IMR-90 (cell line): ENCODE measurements at regions not wholly inside any gene's neighbourhood (a gene's known extent, or its start where the extent isn't known, plus 50 kb on each side); places are given as distances from the start of the nearest gene placed in this dataset.
A peak's percentile ranks its signal among the peaks of the same experiment; 100 is the strongest.

ENCODE experiments used
- ATAC-seq: fragments of 200-7000 bp; cut with Tn5 transposase; 2 replicates; pipeline ENCODE4 v1.9.1; 2020; ENCODE audit warnings: low read depth, mild to moderate bottlenecking, moderate library complexity
- BruUV-seq: library from RNA; stranded (reverse); fragments of 400-500 nt; replicated peaks from 2 replicates; lab custom pipeline; 2021; lab: Mats Ljungman, UMichigan
- CTCF ChIA-PET: fragments of 300-600 bp; formaldehyde crosslinking; extraction: SDS; loops from one replicate; lab custom pipeline; 2021; ENCODE audit warnings: antibody characterized with exemption; lab: Yijun Ruan, JAX
- POLR2A ChIA-PET: fragments of 300-600 bp; sonication (Branson Sonifier 250); formaldehyde crosslinking; loops from one replicate; lab custom pipeline; 2022; ENCODE audit warnings: antibody characterized with exemption; ENCODE audit not compliant: unreplicated experiment; lab: Charles Lee
- DNase-seq: peaks from one replicate; pipeline ENCODE4 v3.0.0; 2013
- H2AFZ ChIP-seq: replicated peaks from 2 replicates; pipeline ENCODE3; 2013; ENCODE audit warnings: low read length, mild to moderate bottlenecking; ENCODE audit not compliant: poor library complexity
- H2AK5ac ChIP-seq: 2 replicates; pipeline ENCODE4 v1.6.1; 2013; ENCODE audit warnings: low read depth, low read length, inconsistent platforms
- H2AK9ac ChIP-seq: replicated peaks from 2 replicates; pipeline ENCODE3; 2013; ENCODE audit warnings: mild to moderate bottlenecking, low read depth, low read length, moderate library complexity; ENCODE audit not compliant: poor library complexity
- H2BK120ac ChIP-seq: 2 replicates; pipeline ENCODE4 v1.6.1; 2013; ENCODE audit warnings: low read depth, low read length, inconsistent platforms
- H2BK15ac ChIP-seq: 3 replicates; pipeline ENCODE4 v1.6.1; 2013; ENCODE audit warnings: low read depth, low read length, inconsistent platforms
- H2BK20ac ChIP-seq: 2 replicates; pipeline ENCODE4 v1.6.1; 2013; ENCODE audit warnings: low read depth, mild to moderate bottlenecking, inconsistent platforms, low read length, moderate library complexity
- H2BK5ac ChIP-seq: 2 replicates; pipeline ENCODE4 v1.6.1; 2013; ENCODE audit warnings: mild to moderate bottlenecking, low read depth, low read length, inconsistent platforms; ENCODE audit not compliant: poor library complexity, severe bottlenecking
- H3K14ac ChIP-seq: replicated peaks from 2 replicates; pipeline ENCODE4 v1.6.1; 2013; ENCODE audit warnings: low read depth, low read length, inconsistent platforms
- H3K18ac ChIP-seq: 2 replicates; pipeline ENCODE4 v1.6.1; 2013; ENCODE audit warnings: low read depth, low read length, control low read depth
- H3K23ac ChIP-seq: 2 replicates; pipeline ENCODE4 v1.6.1; 2013; ENCODE audit warnings: low read depth, low read length, inconsistent platforms
- H3K27ac ChIP-seq: 2 replicates; pipeline ENCODE4 v1.5.1; 2013; ENCODE audit warnings: mild to moderate bottlenecking, control low read depth, low read length; ENCODE audit not compliant: insufficient read depth
- H3K27me3 ChIP-seq: 2 replicates; pipeline ENCODE4 v1.6.1; 2013; ENCODE audit warnings: low read length; ENCODE audit not compliant: control insufficient read depth, insufficient read depth
- H3K36me3 ChIP-seq: 2 replicates; pipeline ENCODE4 v1.6.1; 2013; ENCODE audit warnings: low read length, mixed read lengths; ENCODE audit not compliant: control insufficient read depth, insufficient read depth
- H3K4ac ChIP-seq: 2 replicates; pipeline ENCODE4 v1.6.1; 2013; ENCODE audit warnings: low read depth, low read length, inconsistent platforms
- H3K4me1 ChIP-seq: 2 replicates; pipeline ENCODE4 v1.6.1; 2013; ENCODE audit warnings: low read length, mixed read lengths; ENCODE audit not compliant: control insufficient read depth, insufficient read depth
- H3K4me2 ChIP-seq: 2 replicates; pipeline ENCODE4 v1.6.1; 2013; ENCODE audit warnings: low read depth, mild to moderate bottlenecking, control low read depth, low read length, moderate library complexity
- H3K4me3 ChIP-seq: 2 replicates; pipeline ENCODE4 v1.5.1; 2013; ENCODE audit warnings: low read depth, mild to moderate bottlenecking, control low read depth, low read length, moderate library complexity; ENCODE audit not compliant: insufficient read depth
- H3K56ac ChIP-seq: 2 replicates; pipeline ENCODE4 v1.6.1; 2013; ENCODE audit warnings: low read length, inconsistent platforms; ENCODE audit not compliant: insufficient read depth; ENCODE audit errors: extremely low read depth
- H3K79me1 ChIP-seq, 2 experiments: 2 replicates each; pipeline ENCODE4 v1.6.1; 2013; ENCODE audit warnings: low read length in 2 of 2, inconsistent platforms in 1 of 2, low read depth in 1 of 2
- H3K9ac ChIP-seq: 2 replicates; pipeline ENCODE4 v1.6.1; 2013; ENCODE audit warnings: low read depth, low read length, control low read depth
- H3K9me1 ChIP-seq: 2 replicates; pipeline ENCODE4 v1.6.1; 2013; ENCODE audit warnings: low read length, inconsistent platforms; ENCODE audit not compliant: insufficient read depth
- H3K9me3 ChIP-seq: 2 replicates; pipeline ENCODE4 v1.6.1; 2013; ENCODE audit warnings: low read length; ENCODE audit not compliant: control insufficient read depth, insufficient read depth
- H4K20me1 ChIP-seq: 2 replicates; pipeline ENCODE4 v1.6.1; 2013; ENCODE audit warnings: low read length, inconsistent platforms; ENCODE audit not compliant: insufficient read depth
- H4K5ac ChIP-seq: 2 replicates; pipeline ENCODE4 v1.6.1; 2013; ENCODE audit warnings: mild to moderate bottlenecking, low read depth, low read length, control low read depth
- H4K8ac ChIP-seq, 2 experiments: 2 replicates each; pipeline ENCODE4 v1.6.1; 2013; ENCODE audit warnings: low read depth in 2 of 2, low read length in 2 of 2, control low read depth in 1 of 2, inconsistent platforms in 1 of 2
- H4K91ac ChIP-seq: 2 replicates; pipeline ENCODE4 v1.6.1; 2013; ENCODE audit warnings: low read depth, low read length, inconsistent platforms; ENCODE audit not compliant: insufficient read depth
- CHD1 ChIP-seq: IDR thresholded peaks from 2 replicates; pipeline ENCODE4 v1.6.1; 2012; ENCODE audit warnings: low read depth, low read length, improper control_type of control experiment
- CTCF ChIP-seq: conservative IDR thresholded peaks from 2 replicates; pipeline ENCODE4 v1.5.1; 2012; ENCODE audit warnings: mild to moderate bottlenecking, low read depth, low read length, improper control_type of control experiment
- MXI1 ChIP-seq: IDR thresholded peaks from 2 replicates; pipeline ENCODE4 v1.6.1; 2012; ENCODE audit warnings: low read depth, mild to moderate bottlenecking, low read length, moderate library complexity, borderline replicate concordance
- POLR2A ChIP-seq: IDR thresholded peaks from 2 replicates; pipeline ENCODE4 v1.6.1; 2012; ENCODE audit warnings: mild to moderate bottlenecking, low read depth, low read length
- RCOR1 ChIP-seq: IDR thresholded peaks from 2 replicates; pipeline ENCODE4 v1.6.1; 2012; ENCODE audit warnings: mild to moderate bottlenecking, low read length, improper control_type of control experiment; ENCODE audit not compliant: insufficient replicate concordance
- RFX5 ChIP-seq: IDR thresholded peaks from 2 replicates; pipeline ENCODE4 v1.8.0; 2012; ENCODE audit warnings: low read depth, mild to moderate bottlenecking, low read length, moderate library complexity
- USF2 ChIP-seq: fragments of 150-350 bp; IDR thresholded peaks from 2 replicates; pipeline ENCODE4 v1.6.1; 2017; ENCODE audit warnings: mild to moderate bottlenecking, antibody characterized with exemption, low read length, low read depth
- whole genome bisulfite sequencing, 2 experiments: methylation state at CpG; one replicate each; pipeline versions ENCODE4 v1.1.5 to v1.1.7; 2013; ENCODE audit warnings: missing lambda C conversion rate in 2 of 2; ENCODE audit not compliant: insufficient read length in 1 of 2; ENCODE audit errors: extremely low coverage in 2 of 2; 5-methylcytosine and 5-hydroxymethylcytosine counted together
- dilution Hi-C: fragments of 300-500 bp; cut with HindIII; formaldehyde crosslinking; loops from one replicate; pipeline ENCODE4 v1.14.3; 2018; ENCODE audit warnings: low sequenced_read_pairs; ENCODE audit not compliant: unreplicated experiment
- in situ Hi-C: fragments of 300-500 bp; cut with MboI; formaldehyde crosslinking; loops from 3 replicates; pipeline ENCODE4 v1.14.3; 2019; ENCODE audit warnings: low sequenced_read_pairs, inconsistent platforms, mixed read lengths
- intact Hi-C: fragments of 100-400 bp; cut with micrococcal nuclease; formaldehyde crosslinking; loops from 2 replicates; pipeline ENCODE4 v1.10.0; 2022

GRCh38 chr6:6723921-6724538 lies 135.5 kb downstream of the LY86 start:
- WGBS, 2 experiments, result 60% methylated on average over 7 of the region's 16 CpGs; no CpG with 5 or more reads in 1 of the 2 experiments

More at GRCh38 chr6:6723921-6724538, 135.5 kb downstream of the LY86 start:
- Histone ChIP-seq H3K14ac (no peak overlapping the region; the same call in 1 of the 2 replicates), H3K4me3 (no peak overlapping the region), H2BK20ac (0 out of 2 replicates have a peak overlapping the region, but pooled peaks have one; percentile 49), H3K4me1 (peaks cover 5% of the 10 kb centered on the region), H2BK120ac (peak overlapping the region; percentile 79), H3K56ac (no peak overlapping the region), H2AK9ac (peak overlapping the region; percentile 60), H3K79me1 (no peaks in the 10 kb centered on the region), H3K9me1 (0 out of 2 replicates have a peak, but pooled peaks cover 2% of the 10 kb centered on the region), H2AK5ac (peak overlapping the region; percentile 23; the same call in 1 of the 2 replicates), H3K4me2 (peak overlapping the region; percentile 42), H4K91ac (no peak overlapping the region), H2BK15ac (peak overlapping the region; percentile 35; the same call in 1 of the 3 replicates), H3K4ac (peak overlapping the region; percentile 34), H2BK5ac (no peak overlapping the region), H3K27me3 (no peaks in the 10 kb centered on the region), H3K9me3 (no peaks in the 10 kb centered on the region), H3K18ac (peak overlapping the region; percentile 31; the same call in 1 of the 2 replicates), H4K20me1 (no peaks in the 10 kb centered on the region), H4K5ac (peak overlapping the region; percentile 56; the same call in 1 of the 2 replicates), H3K9ac (no peak overlapping the region), H2AFZ (peak overlapping the region; percentile 92), H3K27ac (peak overlapping the region; percentile 8; the same call in 1 of the 2 replicates), H4K8ac (peak overlapping the region; percentile 25 to 78; a peak in 2 of 4 replicates), H3K36me3 (no peaks in the 10 kb centered on the region), H3K23ac (no peak overlapping the region)
- intact Hi-C loops, result loop anchor here (1.0 to 10.0 kb wide), 5 partner anchors 385 to 663 kb away; partner anchors contain the start of genes CAGE1 and RIOK1
- ChIA-PET CTCF (interaction anchor here (0.6 to 1.8 kb wide), 16 partner anchors 11 to 882 kb away, joined by 3 to 11 read pairs (median 4); no protein-coding TSS in a partner anchor), POLR2A (no interaction called here)
- peak; percentile 77 for ATAC-seq
- BruUV-seq, result no TSS peak
- in situ Hi-C loops, result loop anchor here (5.0 kb wide), 1 partner anchor 523 kb away; no protein-coding TSS in a partner anchor
- DNase-seq, result peak; percentile 50
- no peak for TF ChIP-seq RCOR1
- no peak for TF ChIP-seq CHD1
- TF ChIP-seq MXI1, result no peak
- no peak for TF ChIP-seq CTCF
- no peak for TF ChIP-seq USF2
- TF ChIP-seq RFX5, result no peak
- no peak for TF ChIP-seq POLR2A
- dilution Hi-C loops, result no loop called here
